Breast epithelium (tissue), 3 donors: ENCODE measurements at regions not wholly inside any gene's neighbourhood (a gene's known extent, or its start where the extent isn't known, plus 50 kb on each side); places are given as distances from the start of the nearest gene placed in this dataset.

Experiments used
- POLR2A ChIP-seq: fragments of 450-650 bp; IDR thresholded peaks from one replicate; pipeline ENCODE4 v1.6.1; 2016; ENCODE audit warnings: antibody characterized with exemption, mild to moderate bottlenecking, moderate library complexity
- POLR2AphosphoS5 ChIP-seq, 3 donors: sonication (generic); formaldehyde crosslinking; IDR thresholded peaks; one replicate each; pipeline ENCODE4 v1.6.1; 2017; ENCODE audit warnings: antibody characterized with exemption in 3 of 3
- TF ChIP-seq, protein P1 (sequence below), 3 donors: fragments of 450-650 bp; IDR thresholded peaks; one replicate each; pipeline ENCODE4 v1.5.1; 2016 to 2017; ENCODE audit warnings: antibody characterized with exemption in 3 of 3, mild to moderate bottlenecking in 3 of 3, moderate library complexity in 3 of 3

DNA sequence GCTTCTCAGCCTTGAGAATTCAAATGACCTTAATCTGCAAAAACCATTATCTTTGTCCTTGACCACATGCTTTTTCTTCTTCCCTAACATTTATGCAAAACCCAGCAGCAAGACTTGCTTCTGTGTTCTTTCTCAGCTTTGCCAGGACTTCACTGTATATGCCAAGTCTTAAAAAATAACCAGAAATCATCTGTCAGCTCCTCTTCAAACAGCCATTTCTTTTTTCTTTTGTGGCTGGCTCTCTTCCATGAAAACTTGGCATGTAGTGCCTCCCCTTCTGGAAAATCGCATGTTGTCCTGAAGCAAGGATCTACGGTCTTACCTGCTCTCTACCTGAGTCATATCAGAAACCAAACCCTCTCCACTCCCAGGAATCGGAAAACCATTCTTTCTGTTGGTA is 364.9 kb downstream of the RPS29 start:
- TF ChIP-seq POLR2A (no peak), POLR2AphosphoS5 (IDR thresholded peaks at IDR 0.05) (no peak)
- TF ChIP-seq, protein P1, sequence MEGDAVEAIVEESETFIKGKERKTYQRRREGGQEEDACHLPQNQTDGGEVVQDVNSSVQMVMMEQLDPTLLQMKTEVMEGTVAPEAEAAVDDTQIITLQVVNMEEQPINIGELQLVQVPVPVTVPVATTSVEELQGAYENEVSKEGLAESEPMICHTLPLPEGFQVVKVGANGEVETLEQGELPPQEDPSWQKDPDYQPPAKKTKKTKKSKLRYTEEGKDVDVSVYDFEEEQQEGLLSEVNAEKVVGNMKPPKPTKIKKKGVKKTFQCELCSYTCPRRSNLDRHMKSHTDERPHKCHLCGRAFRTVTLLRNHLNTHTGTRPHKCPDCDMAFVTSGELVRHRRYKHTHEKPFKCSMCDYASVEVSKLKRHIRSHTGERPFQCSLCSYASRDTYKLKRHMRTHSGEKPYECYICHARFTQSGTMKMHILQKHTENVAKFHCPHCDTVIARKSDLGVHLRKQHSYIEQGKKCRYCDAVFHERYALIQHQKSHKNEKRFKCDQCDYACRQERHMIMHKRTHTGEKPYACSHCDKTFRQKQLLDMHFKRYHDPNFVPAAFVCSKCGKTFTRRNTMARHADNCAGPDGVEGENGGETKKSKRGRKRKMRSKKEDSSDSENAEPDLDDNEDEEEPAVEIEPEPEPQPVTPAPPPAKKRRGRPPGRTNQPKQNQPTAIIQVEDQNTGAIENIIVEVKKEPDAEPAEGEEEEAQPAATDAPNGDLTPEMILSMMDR (IDR thresholded peaks at IDR 0.05), result no peak
